SJSA1 (cell line): ENCODE measurements at regions not wholly inside any gene's neighbourhood (a gene's known extent, or its start where the extent isn't known, plus 50 kb on each side); places are given as distances from the start of the nearest gene placed in this dataset.

Experiments
- DNase-seq, 2 experiments: peaks; one replicate each; pipeline ENCODE4 v3.0.0-alpha.2; 2015 to 2020; ENCODE audit warnings: low spot score in 2 of 2, low read depth in 1 of 2
- H3K27ac ChIP-seq: fragments of 250-450 bp; sonication (Bioruptor Pico); 2 replicates; pipeline ENCODE4 v1.5.1; 2020; ENCODE audit warnings: mild to moderate bottlenecking, moderate library complexity
- H3K27me3 ChIP-seq: fragments of 250-450 bp; sonication (Bioruptor Pico); replicated peaks from 2 replicates; pipeline ENCODE4 v1.5.1; 2020; ENCODE audit warnings: mild to moderate bottlenecking, moderate library complexity
- H3K36me3 ChIP-seq: fragments of 250-450 bp; sonication (Bioruptor Pico); 2 replicates; pipeline ENCODE4 v1.5.1; 2020; ENCODE audit warnings: mild to moderate bottlenecking
- H3K4me1 ChIP-seq: fragments of 250-450 bp; sonication (Bioruptor Pico); replicated peaks from 2 replicates; pipeline ENCODE4 v1.6.1; 2021; ENCODE audit warnings: mild to moderate bottlenecking
- H3K4me3 ChIP-seq: fragments of 250-450 bp; sonication (Bioruptor Pico); 2 replicates; pipeline ENCODE4 v1.5.1; 2020; ENCODE audit warnings: mild to moderate bottlenecking
- H3K9me3 ChIP-seq: fragments of 250-450 bp; sonication (Bioruptor Pico); replicated peaks from 2 replicates; pipeline ENCODE4 v1.5.1; 2020; ENCODE audit warnings: mild to moderate bottlenecking

DNA sequence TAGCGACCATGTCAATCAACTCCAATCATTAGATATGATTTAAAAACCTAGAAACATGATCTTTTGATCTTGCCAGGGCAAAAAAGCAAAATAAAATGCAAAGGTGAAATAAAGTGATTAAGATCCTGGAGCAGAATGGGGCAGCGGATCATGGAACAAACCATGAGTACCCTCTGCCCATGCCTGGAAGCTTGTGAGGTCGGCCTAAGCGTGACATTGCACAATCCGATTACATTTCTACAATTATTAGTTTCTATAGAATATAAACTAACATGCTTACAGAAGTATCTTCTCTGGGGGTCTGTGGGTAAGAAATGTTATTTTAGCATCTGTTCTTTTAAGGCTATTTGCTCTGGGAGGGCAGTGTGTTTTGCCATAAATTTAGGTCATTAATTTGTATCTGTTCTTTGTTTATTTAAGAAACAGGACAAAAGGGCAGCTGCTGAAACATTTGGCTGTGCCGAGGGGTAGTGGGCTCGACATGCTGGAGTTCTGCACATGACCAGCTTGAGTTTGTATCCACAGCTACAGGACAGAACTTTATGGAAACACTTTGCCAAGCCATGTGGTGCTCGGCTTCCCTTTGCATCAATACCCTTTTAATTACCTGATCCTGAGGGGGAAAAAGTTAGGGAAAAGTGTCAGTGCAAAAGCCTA is 55.9 kb downstream of the ZBTB18 start:
- no peaks in the 10 kb centered on the region for H3K36me3 ChIP-seq
- H3K4me1 ChIP-seq: peaks cover 48% of the 10 kb centered on the region
- H3K9me3 ChIP-seq: no peaks in the 10 kb centered on the region
- H3K27me3 ChIP-seq: no peaks in the 10 kb centered on the region
- no peak overlapping the region for H3K4me3 ChIP-seq
- peak in 1 of 2 experiments; percentile 70 for DNase-seq
- peak overlapping the region; percentile 61 for H3K27ac ChIP-seq

DNA sequence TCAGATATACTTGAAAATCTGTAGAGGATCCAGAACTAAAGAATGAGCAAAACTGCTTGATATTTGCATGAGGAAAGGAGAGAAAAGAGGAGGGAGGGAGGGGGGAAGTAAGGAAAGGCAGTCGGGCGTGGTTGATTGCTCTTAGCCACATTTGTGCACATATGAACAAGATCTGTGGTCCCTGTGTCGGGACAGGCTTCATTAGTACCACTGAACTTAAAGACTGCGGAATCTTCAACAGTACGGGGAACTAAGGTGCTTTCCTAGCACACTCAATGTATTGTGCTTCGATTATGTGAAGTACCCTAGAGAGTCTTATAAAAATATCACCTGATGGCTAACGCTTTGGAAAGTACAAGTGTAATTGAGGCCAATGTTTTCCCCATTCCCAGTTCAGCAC is 59.9 kb downstream of the ZBTB18 start:
- peaks cover 47% of the 10 kb centered on the region for H3K4me1 ChIP-seq
- H3K27me3 ChIP-seq: no peaks in the 10 kb centered on the region
- no peak overlapping the region for H3K4me3 ChIP-seq
- no peak for DNase-seq
- H3K36me3 ChIP-seq: no peaks in the 10 kb centered on the region
- H3K9me3 ChIP-seq: no peaks in the 10 kb centered on the region
- no peak overlapping the region for H3K27ac ChIP-seq

DNA sequence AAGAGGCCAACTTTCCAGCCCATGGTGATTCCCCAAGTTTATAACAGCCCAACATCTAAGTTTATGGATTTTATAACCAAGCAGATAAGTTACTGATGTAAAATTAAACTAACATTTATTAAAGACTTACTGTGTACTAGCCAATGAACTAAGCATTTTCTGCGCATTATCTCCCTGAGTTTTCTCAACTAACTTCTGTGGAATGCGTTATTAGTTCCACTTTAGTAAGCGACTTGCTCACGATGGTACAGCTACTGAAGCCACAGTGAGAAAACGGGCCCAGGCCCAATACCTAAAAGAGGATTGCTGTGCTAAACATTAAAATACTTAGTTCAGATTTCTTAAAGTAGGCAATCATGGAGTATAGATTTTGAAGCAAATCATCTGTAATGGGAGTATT is 61.0 kb downstream of the ZBTB18 start:
- Histone ChIP-seq H3K27me3 (no peaks in the 10 kb centered on the region), H3K27ac (peak overlapping the region; percentile 89)

GRCh38 chr1:244112636-244113035 is 61.6 kb downstream of the ZBTB18 start:
- Histone ChIP-seq H3K4me1 (peaks cover 37% of the 10 kb centered on the region), H3K4me3 (no peak overlapping the region), H3K27ac (peak overlapping the region; percentile 89), H3K36me3 (no peaks in the 10 kb centered on the region), H3K9me3 (no peaks in the 10 kb centered on the region), H3K27me3 (no peaks in the 10 kb centered on the region)
- peak in 1 of 2 experiments; percentile 83 for DNase-seq

More for the DNA sequence above, 61.0 kb downstream of the ZBTB18 start:
- Histone ChIP-seq H3K9me3 (no peaks in the 10 kb centered on the region), H3K4me3 (no peak overlapping the region), H3K4me1 (peaks cover 37% of the 10 kb centered on the region), H3K36me3 (no peaks in the 10 kb centered on the region)
- no peak for DNase-seq

DNA sequence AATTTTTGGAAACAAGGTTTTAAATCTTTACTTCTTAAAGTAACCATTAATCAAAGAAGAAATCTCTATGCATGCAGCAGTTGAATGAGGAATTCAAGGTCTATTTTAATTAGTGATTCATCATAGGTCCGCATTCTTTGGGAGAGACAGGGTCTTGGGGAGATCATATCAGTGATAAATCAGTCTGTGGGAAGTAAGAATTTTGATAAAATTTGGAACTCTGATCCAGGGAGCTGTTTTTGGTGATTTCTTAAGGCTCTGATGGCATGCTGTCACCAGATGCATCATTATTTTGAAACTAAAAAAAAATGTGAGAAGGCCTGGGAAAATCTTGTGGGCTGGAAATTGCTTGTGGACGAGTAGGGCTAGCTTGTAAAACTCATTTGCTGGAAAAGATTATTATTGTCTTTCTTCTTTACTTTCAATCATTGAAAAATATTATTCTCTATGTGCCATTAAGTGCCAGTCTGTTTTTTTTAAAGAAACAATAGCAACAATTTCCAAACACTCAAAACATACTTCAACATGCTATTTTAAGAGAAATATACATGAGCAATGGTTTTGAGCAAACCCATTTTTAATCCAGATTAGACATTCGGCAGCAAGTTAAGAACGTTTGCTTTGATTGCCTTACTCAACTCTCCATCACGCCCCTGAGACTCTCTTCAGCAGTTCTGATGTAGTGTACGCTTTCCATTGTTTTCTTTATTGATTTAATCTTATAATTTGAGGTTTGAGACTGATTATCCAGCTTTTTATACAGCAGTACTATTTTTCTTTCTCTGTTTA is 62.6 kb downstream of the ZBTB18 start:
- DNase-seq: peak in 1 of 2 experiments; percentile 55
- no peak overlapping the region for H3K4me3 ChIP-seq
- no peaks in the 10 kb centered on the region for H3K9me3 ChIP-seq
- no peaks in the 10 kb centered on the region for H3K27me3 ChIP-seq
- H3K36me3 ChIP-seq: no peaks in the 10 kb centered on the region
- peak overlapping the region; percentile 89 for H3K27ac ChIP-seq
- peaks cover 36% of the 10 kb centered on the region for H3K4me1 ChIP-seq

GRCh38 chr1:244114892-244115291 is 63.8 kb downstream of the ZBTB18 start:
- no peak for DNase-seq
- no peak overlapping the region for H3K27ac ChIP-seq

GRCh38 chr1:244116946-244117345 is 65.9 kb downstream of the ZBTB18 start:
- Histone ChIP-seq H3K4me1 (peaks cover 32% of the 10 kb centered on the region), H3K27me3 (no peaks in the 10 kb centered on the region), H3K27ac (no peak overlapping the region), H3K4me3 (no peak overlapping the region), H3K9me3 (no peaks in the 10 kb centered on the region), H3K36me3 (no peaks in the 10 kb centered on the region)
- DNase-seq: no peak

More at GRCh38 chr1:244114892-244115291, 63.8 kb downstream of the ZBTB18 start:
- Histone ChIP-seq H3K36me3 (no peaks in the 10 kb centered on the region), H3K9me3 (no peaks in the 10 kb centered on the region), H3K4me3 (no peak overlapping the region), H3K27me3 (no peaks in the 10 kb centered on the region), H3K4me1 (peaks cover 36% of the 10 kb centered on the region)

DNA sequence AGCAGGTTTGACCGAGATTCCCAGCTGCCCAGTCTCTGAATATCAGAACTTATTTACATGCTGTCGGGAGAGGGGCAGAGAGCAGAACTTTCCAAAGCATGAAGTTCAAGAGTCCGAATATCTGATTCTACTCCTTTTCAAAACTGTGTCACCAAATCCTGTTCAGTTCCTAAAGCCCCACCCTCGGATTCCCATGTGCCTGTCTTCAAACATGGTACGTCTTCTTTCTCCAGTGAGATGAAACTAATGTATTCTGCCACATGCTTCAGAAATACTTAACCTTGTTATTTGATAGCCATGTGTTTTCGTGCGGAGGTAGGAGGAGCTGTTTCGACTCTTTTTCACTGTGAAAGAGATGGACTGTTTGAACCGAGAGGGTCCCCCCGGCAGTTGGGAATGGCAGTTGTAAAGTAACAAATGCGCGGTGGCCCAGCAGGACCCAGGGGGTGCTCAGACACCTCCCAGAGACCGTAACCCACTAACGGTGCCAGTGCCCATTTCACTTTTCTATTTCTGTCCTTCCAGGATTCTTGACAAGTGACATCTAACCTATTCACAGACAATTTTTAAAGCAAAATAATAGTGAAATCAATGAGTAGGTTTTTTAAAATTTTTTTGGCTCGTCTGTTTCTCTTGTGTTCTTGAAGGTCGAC is 67.2 kb downstream of the ZBTB18 start:
- Histone ChIP-seq H3K36me3 (no peaks in the 10 kb centered on the region), H3K4me1 (peaks cover 19% of the 10 kb centered on the region), H3K27ac (no peak overlapping the region), H3K27me3 (no peaks in the 10 kb centered on the region), H3K4me3 (no peak overlapping the region), H3K9me3 (no peaks in the 10 kb centered on the region)
- DNase-seq: no peak

GRCh38 chr1:244128591-244129383 is 77.7 kb downstream of the ZBTB18 start:
- no peak overlapping the region for H3K4me3 ChIP-seq
- no peak overlapping the region for H3K27ac ChIP-seq

DNA sequence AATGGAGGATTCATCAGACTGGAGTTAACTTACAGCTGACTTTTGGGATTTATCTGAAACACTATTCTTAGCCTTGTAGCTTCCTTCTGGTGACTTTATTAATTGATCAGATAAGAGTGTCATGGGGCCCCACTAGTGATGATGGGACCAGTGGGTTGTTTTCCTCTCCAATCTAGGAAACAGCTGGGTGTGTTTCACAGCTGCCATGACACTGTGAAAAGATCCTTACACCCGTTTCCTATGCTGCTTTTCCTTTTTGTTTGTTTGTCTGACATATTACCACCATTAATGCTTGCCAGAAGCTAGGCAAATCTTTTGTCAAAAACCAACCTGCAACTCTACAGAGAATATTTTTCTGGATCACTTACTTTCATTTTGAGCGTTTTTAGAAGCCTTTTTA is 86.2 kb downstream of the ZBTB18 start:
- H3K4me1 ChIP-seq: no peaks in the 10 kb centered on the region
- no peak overlapping the region for H3K4me3 ChIP-seq
- no peak overlapping the region for H3K27ac ChIP-seq
- DNase-seq: no peak
- H3K27me3 ChIP-seq: no peaks in the 10 kb centered on the region
- no peaks in the 10 kb centered on the region for H3K9me3 ChIP-seq
- no peaks in the 10 kb centered on the region for H3K36me3 ChIP-seq

More at GRCh38 chr1:244128591-244129383, 77.7 kb downstream of the ZBTB18 start:
- H3K36me3 ChIP-seq: no peaks in the 10 kb centered on the region
- no peaks in the 10 kb centered on the region; the same call in 1 of the 2 replicates for H3K9me3 ChIP-seq
- H3K27me3 ChIP-seq: no peaks in the 10 kb centered on the region
- DNase-seq: no peak
- H3K4me1 ChIP-seq: no peaks in the 10 kb centered on the region

DNA sequence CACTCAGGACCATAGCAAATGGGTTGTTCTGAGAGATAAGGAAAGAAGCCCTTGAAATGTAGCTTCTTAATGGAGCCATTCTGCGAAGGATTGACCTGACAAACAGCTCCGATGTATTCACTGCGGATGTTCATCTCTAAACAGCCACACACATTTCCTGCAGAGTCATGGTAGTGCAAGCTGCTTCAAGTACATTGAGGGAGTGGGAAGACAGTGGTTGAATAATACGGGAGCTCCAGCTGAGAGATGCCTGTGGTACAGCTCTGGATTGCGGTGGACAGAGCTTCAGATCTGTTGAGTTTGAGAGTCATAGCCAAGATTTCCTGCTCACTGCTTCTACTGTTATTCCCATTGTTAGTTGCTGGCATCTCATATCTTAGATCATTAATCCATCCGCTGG is 86.6 kb downstream of the ZBTB18 start:
- no peaks in the 10 kb centered on the region for H3K27me3 ChIP-seq
- no peak for DNase-seq
- H3K4me3 ChIP-seq: no peak overlapping the region
- no peak overlapping the region for H3K27ac ChIP-seq
- H3K4me1 ChIP-seq: no peaks in the 10 kb centered on the region
- H3K9me3 ChIP-seq: no peaks in the 10 kb centered on the region
- H3K36me3 ChIP-seq: no peaks in the 10 kb centered on the region

GRCh38 chr1:244138399-244138798 is 87.3 kb downstream of the ZBTB18 start:
- no peak for DNase-seq
- Histone ChIP-seq H3K27me3 (no peaks in the 10 kb centered on the region), H3K4me3 (no peak overlapping the region), H3K27ac (no peak overlapping the region), H3K4me1 (no peaks in the 10 kb centered on the region), H3K36me3 (no peaks in the 10 kb centered on the region), H3K9me3 (no peaks in the 10 kb centered on the region)

GRCh38 chr1:244139655-244140054 is 88.6 kb downstream of the ZBTB18 start:
- H3K4me3 ChIP-seq: no peak overlapping the region
- H3K9me3 ChIP-seq: no peaks in the 10 kb centered on the region
- no peaks in the 10 kb centered on the region for H3K36me3 ChIP-seq
- DNase-seq: no peak
- no peak overlapping the region for H3K27ac ChIP-seq
- no peaks in the 10 kb centered on the region for H3K27me3 ChIP-seq
- no peaks in the 10 kb centered on the region for H3K4me1 ChIP-seq
